ENCODE measurements at regions not wholly inside any gene's neighbourhood (a gene's known extent, or its start where the extent isn't known, plus 50 kb on each side); places are given as distances from the start of the nearest gene placed in this dataset.
"Not testable (repeated sequence)": the region's sequence is repeated elsewhere in the genome, so short reads cannot be mapped to it uniquely, and the experiment has no call there.

DNA sequence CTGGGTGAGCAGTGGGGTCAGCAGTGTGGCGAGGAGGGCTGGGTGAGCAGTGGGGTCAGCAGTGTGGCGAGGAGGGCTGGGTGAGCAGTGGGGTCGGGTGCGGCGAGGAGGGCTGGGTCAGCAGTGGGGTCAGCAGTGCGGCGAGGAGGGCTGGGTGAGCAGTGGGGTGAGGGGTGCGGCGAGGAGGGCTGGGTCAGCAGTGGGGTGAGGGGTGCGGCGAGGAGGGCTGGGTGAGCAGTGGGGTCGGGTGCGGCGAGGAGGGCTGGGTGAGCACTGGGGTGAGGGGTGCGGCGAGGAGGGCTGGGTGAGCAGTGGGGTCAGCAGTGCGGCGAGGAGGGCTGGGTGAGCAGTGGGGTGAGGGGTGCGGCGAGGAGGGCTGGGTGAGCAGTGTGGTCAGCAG, 93.2 kb downstream of the METRNL start:
- not testable (repeated sequence) for TF ChIP-seq CTCF (conservative IDR thresholded peaks at IDR 0.05; ENCODE audit: low read depth, low read length); EZH2phosphoT487 (IDR thresholded peaks at IDR 0.05; ENCODE audit: borderline replicate concordance, low read length)

Data from PC-3 (cell line).